Endothelial cell of umbilical vein (primary cell): ENCODE measurements at regions not wholly inside any gene's neighbourhood (a gene's known extent, or its start where the extent isn't known, plus 50 kb on each side); places are given as distances from the start of the nearest gene placed in this dataset.

Source experiments
- BruUV-seq: library from RNA; stranded (reverse); fragments of 400-500 nt; replicated peaks from 2 replicates; lab custom pipeline; 2021; lab: Mats Ljungman, UMichigan
- CTCF ChIA-PET: fragments of 300-600, 350-600 bp; sonication (Branson Sonifier 250); formaldehyde crosslinking; loops from one replicate; lab custom pipeline; 2021; ENCODE audit warnings: antibody characterized with exemption, inconsistent platforms; lab: Charles Lee
- POLR2A ChIA-PET: fragments of 300-600, 350-600 bp; sonication (Branson Sonifier 250); formaldehyde crosslinking; loops from one replicate; lab custom pipeline; 2021; ENCODE audit warnings: antibody characterized with exemption, inconsistent platforms; lab: Charles Lee
- DNase-seq: peaks from one replicate; pipeline ENCODE4 v3.0.0-alpha.2; 2011; ENCODE audit warnings: low read depth, low spot score
- FAIRE-seq: peaks from 2 replicates; lab custom pipeline; 2011; peaks lifted over from hg19 to GRCh38; lab: Jason Lieb, UNC
- H2AFZ ChIP-seq: 2 replicates; pipeline ENCODE4 v1.6.0; 2012; ENCODE audit warnings: low read depth, low read length, control low read depth, inconsistent platforms
- H3K27ac ChIP-seq: 2 replicates; pipeline ENCODE4 v1.5.1; 2011; ENCODE audit warnings: low read depth, mild to moderate bottlenecking, control low read depth, low read length, moderate library complexity; ENCODE audit not compliant: insufficient read depth
- H3K27me3 ChIP-seq, 2 experiments: 2 replicates each; pipeline versions ENCODE4 v1.6.0 to v1.6.1; 2011; ENCODE audit warnings: low read length in 2 of 2, mixed read lengths in 1 of 2; ENCODE audit not compliant: control insufficient read depth in 2 of 2, insufficient read depth in 2 of 2
- H3K36me3 ChIP-seq, 2 experiments: 2 replicates in 1 of 2; 3 replicates in 1 of 2; pipeline ENCODE4 v1.5.1; 2011; ENCODE audit warnings: low read length in 2 of 2, mild to moderate bottlenecking in 1 of 2, moderate library complexity in 1 of 2; ENCODE audit not compliant: control insufficient read depth in 2 of 2, insufficient read depth in 2 of 2; ENCODE audit errors: extremely low read depth in 1 of 2
- H3K4me1 ChIP-seq: 3 replicates; pipeline ENCODE4 v1.5.1; 2011; ENCODE audit warnings: mild to moderate bottlenecking, low read length; ENCODE audit not compliant: control insufficient read depth, insufficient read depth; ENCODE audit errors: extremely low read depth
- H3K4me2 ChIP-seq: 2 replicates; pipeline ENCODE4 v1.6.1; 2011; ENCODE audit warnings: low read length, control low read depth, mixed read lengths; ENCODE audit not compliant: insufficient read depth
- H3K4me3 ChIP-seq, 3 experiments: fragments of 200-600 bp in 1 of 3; sonication (generic), shearing (Covaris generic) in 1 of 3; replicated peaks in 1 of 3; 2 replicates each; pipeline ENCODE4 v1.5.1; 2011 to 2016; ENCODE audit warnings: control low read depth in 3 of 3, low read length in 3 of 3, mild to moderate bottlenecking in 2 of 3, inconsistent platforms in 1 of 3, low read depth in 1 of 3, moderate library complexity in 1 of 3; ENCODE audit not compliant: insufficient read depth in 1 of 3
- H3K79me2 ChIP-seq: 2 replicates; pipeline ENCODE4 v1.6.0; 2012; ENCODE audit warnings: low read length, inconsistent platforms; ENCODE audit not compliant: control insufficient read depth, insufficient read depth
- H3K9ac ChIP-seq: replicated peaks from 2 replicates; pipeline ENCODE3; 2011; ENCODE audit warnings: low read length, control low read depth; ENCODE audit not compliant: insufficient read depth; ENCODE audit errors: extremely low read depth
- H3K9me1 ChIP-seq: replicated peaks from 3 replicates; pipeline ENCODE4 v1.6.0; 2011; ENCODE audit warnings: mild to moderate bottlenecking, low read length; ENCODE audit not compliant: control insufficient read depth, insufficient read depth; ENCODE audit errors: extremely low read depth
- H3K9me3 ChIP-seq: replicated peaks from 2 replicates; pipeline ENCODE4 v1.5.1; 2012; ENCODE audit warnings: low read length, inconsistent platforms; ENCODE audit not compliant: control insufficient read depth, insufficient read depth
- H4K20me1 ChIP-seq: replicated peaks from 2 replicates; pipeline ENCODE3; 2011; ENCODE audit warnings: mild to moderate bottlenecking, low read length; ENCODE audit not compliant: control insufficient read depth, insufficient read depth; ENCODE audit errors: extremely low read depth
- EZH2 ChIP-seq: IDR thresholded peaks from 2 replicates; pipeline ENCODE4 v1.6.1; 2012; ENCODE audit warnings: borderline replicate concordance, low read depth, mild to moderate bottlenecking, moderate library complexity, low read length, inconsistent platforms; ENCODE audit not compliant: severe bottlenecking
- FOS ChIP-seq: IDR thresholded peaks from 2 replicates; pipeline ENCODE4 v1.6.1; 2011; ENCODE audit warnings: mild to moderate bottlenecking, low read length, moderate library complexity, borderline replicate concordance; ENCODE audit not compliant: insufficient read depth
- GATA2 ChIP-seq: IDR thresholded peaks from 2 replicates; pipeline ENCODE4 v1.7.0; 2011; ENCODE audit warnings: low read depth, mild to moderate bottlenecking, moderate library complexity, mixed read lengths, low read length; ENCODE audit not compliant: insufficient read length, insufficient read depth
- JUN ChIP-seq: IDR thresholded peaks from 2 replicates; pipeline ENCODE4 v1.6.1; 2011; ENCODE audit warnings: borderline replicate concordance, low read depth; ENCODE audit not compliant: insufficient read length, insufficient read depth
- MYC ChIP-seq: IDR thresholded peaks from one replicate; pipeline ENCODE4 v1.6.1; 2011; ENCODE audit warnings: mild to moderate bottlenecking, low read depth, low read length
- POLR2A ChIP-seq: IDR thresholded peaks from 2 replicates; pipeline ENCODE4 v1.6.1; 2012; ENCODE audit warnings: low read depth, mild to moderate bottlenecking, control low read depth, low read length
- POLR2AphosphoS5 ChIP-seq: IDR thresholded peaks from 2 replicates; pipeline ENCODE4 v1.6.1; 2012; ENCODE audit warnings: low read depth, mild to moderate bottlenecking, control low read depth, low read length, moderate library complexity; ENCODE audit not compliant: insufficient read depth
- dilution Hi-C: fragments of 300-500 bp; cut with MboI; formaldehyde crosslinking; loops from one replicate; pipeline ENCODE4 v1.15.0; 2019; ENCODE audit warnings: low sequenced_read_pairs; ENCODE audit not compliant: extremely low pct_ligation_motif_present
- intact Hi-C: fragments of 100-400 bp; cut with micrococcal nuclease; formaldehyde crosslinking; loops from one replicate; pipeline ENCODE4 v1.10.0; 2022
- TF ChIP-seq, protein P1 (sequence below), 2 donors: IDR thresholded peaks; 1 replicate in 1 of 2; 2 replicates in 1 of 2; pipeline ENCODE4 v1.5.1; 2011; ENCODE audit warnings: low read length in 2 of 2, mild to moderate bottlenecking in 2 of 2, moderate library complexity in 2 of 2, control low read depth in 1 of 2, inconsistent platforms in 1 of 2, low read depth in 1 of 2; ENCODE audit not compliant: insufficient read depth in 1 of 2; ENCODE audit errors: extremely low read depth in 1 of 2
- TF ChIP-seq, protein P2 (sequence below): IDR thresholded peaks from 2 replicates; pipeline ENCODE4 v1.6.1; 2011; ENCODE audit not compliant: insufficient read depth, insufficient read length

DNA sequence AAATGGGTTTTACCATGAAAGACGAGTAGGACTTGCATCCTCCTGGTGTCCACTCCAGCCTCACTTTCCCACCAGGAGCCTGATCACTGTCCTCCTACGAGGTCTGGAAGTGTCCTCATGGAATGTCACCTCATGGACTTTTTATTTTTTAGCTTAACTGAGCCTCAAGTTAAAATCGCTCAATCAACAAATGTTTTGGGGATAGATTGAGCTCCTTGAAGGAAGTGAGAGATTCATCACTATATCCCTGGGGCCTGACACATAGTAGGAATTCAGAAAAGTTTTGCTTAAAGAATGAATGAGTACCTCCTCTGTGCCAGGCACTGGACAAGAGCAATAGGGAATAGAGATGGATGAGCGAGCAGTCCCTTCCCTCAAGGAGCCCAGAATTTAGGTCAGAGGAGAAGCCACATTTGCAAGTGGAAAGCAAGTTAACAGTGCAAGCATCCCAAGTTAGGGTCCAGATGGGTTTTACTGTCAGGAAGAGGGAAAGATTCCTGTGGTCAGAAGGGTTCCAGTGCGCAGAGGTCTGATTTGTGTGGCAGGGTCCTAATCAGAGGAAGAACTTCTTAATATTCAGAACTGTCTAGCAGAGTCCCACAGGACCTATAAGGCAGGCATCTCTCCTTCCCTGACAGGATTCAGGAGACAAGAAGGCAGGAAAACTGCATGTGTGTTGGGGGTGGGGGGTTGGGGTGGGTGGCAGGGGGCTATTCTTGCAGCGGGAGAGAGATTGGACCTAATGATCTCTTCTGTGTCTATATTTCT, 67.0 kb downstream of the MYCN start:
- dilution Hi-C loops, result no loop called here

More for the DNA sequence above, 67.0 kb downstream of the MYCN start:
- Histone ChIP-seq H3K27ac (no peak overlapping the region), H3K9me3 (no peaks in the 10 kb centered on the region), H3K9ac (no peak overlapping the region), H3K4me1 (no peaks in the 10 kb centered on the region), H4K20me1 (no peaks in the 10 kb centered on the region), H3K9me1 (no peaks in the 10 kb centered on the region), H3K4me3 (no peak overlapping the region), H3K4me2 (no peak overlapping the region), H2AFZ (no peak overlapping the region), H3K79me2 (no peaks in the 10 kb centered on the region), H3K36me3 (no peaks in the 10 kb centered on the region), H3K27me3 (no peaks in the 10 kb centered on the region)
- FAIRE-seq, result no peak
- no peak for DNase-seq
- BruUV-seq, result no TSS peak
- intact Hi-C loops, result no loop called here
- ChIA-PET POLR2A (no interaction called here), CTCF (no interaction called here)
- TF ChIP-seq POLR2A, result no peak
- TF ChIP-seq GATA2, result no peak
- TF ChIP-seq JUN, result no peak
- TF ChIP-seq, protein P1, sequence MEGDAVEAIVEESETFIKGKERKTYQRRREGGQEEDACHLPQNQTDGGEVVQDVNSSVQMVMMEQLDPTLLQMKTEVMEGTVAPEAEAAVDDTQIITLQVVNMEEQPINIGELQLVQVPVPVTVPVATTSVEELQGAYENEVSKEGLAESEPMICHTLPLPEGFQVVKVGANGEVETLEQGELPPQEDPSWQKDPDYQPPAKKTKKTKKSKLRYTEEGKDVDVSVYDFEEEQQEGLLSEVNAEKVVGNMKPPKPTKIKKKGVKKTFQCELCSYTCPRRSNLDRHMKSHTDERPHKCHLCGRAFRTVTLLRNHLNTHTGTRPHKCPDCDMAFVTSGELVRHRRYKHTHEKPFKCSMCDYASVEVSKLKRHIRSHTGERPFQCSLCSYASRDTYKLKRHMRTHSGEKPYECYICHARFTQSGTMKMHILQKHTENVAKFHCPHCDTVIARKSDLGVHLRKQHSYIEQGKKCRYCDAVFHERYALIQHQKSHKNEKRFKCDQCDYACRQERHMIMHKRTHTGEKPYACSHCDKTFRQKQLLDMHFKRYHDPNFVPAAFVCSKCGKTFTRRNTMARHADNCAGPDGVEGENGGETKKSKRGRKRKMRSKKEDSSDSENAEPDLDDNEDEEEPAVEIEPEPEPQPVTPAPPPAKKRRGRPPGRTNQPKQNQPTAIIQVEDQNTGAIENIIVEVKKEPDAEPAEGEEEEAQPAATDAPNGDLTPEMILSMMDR (IDR thresholded peaks at IDR 0.05; ENCODE audit: extremely low read depth in 1 of 2, insufficient read depth in 1 of 2, low read depth in 1 of 2, low read length in 2 of 2), result no peak
- TF ChIP-seq, protein P2, sequence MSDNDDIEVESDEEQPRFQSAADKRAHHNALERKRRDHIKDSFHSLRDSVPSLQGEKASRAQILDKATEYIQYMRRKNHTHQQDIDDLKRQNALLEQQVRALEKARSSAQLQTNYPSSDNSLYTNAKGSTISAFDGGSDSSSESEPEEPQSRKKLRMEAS, result no peak
- TF ChIP-seq MYC, result no peak
- no peak for TF ChIP-seq FOS
- TF ChIP-seq POLR2AphosphoS5, result no peak
- TF ChIP-seq EZH2, result no peak
